Subcutaneous abdominal adipose tissue (tissue), 5 donors: ENCODE measurements at regions not wholly inside any gene's neighbourhood (a gene's known extent, or its start where the extent isn't known, plus 50 kb on each side); places are given as distances from the start of the nearest gene placed in this dataset.

Source experiments
- H3K27ac ChIP-seq: one replicate; pipeline ENCODE4 v1.7.0; 2013; ENCODE audit warnings: low read depth, mild to moderate bottlenecking, inconsistent platforms, low read length, moderate library complexity
- H3K27me3 ChIP-seq, 5 donors: one replicate each; pipeline ENCODE4 v1.7.0; 2013; ENCODE audit warnings: low read length in 5 of 5, inconsistent platforms in 1 of 5; ENCODE audit not compliant: control insufficient read depth in 5 of 5, insufficient read depth in 4 of 5
- H3K36me3 ChIP-seq, 5 donors: one replicate each; pipeline ENCODE4 v1.7.0; 2013; ENCODE audit warnings: low read length in 5 of 5; ENCODE audit not compliant: control insufficient read depth in 5 of 5, insufficient read depth in 5 of 5
- H3K4me1 ChIP-seq, 5 donors: one replicate each; pipeline ENCODE4 v1.7.0; 2013; ENCODE audit warnings: low read length in 5 of 5, mild to moderate bottlenecking in 3 of 5, moderate library complexity in 1 of 5; ENCODE audit not compliant: control insufficient read depth in 5 of 5, insufficient read depth in 5 of 5
- H3K4me3 ChIP-seq, 5 donors: one replicate each; pipeline ENCODE4 v1.7.0; 2013; ENCODE audit warnings: low read length in 5 of 5, low read depth in 1 of 5
- H3K9ac ChIP-seq, 5 donors: one replicate each; pipeline ENCODE4 v1.7.0; 2013; ENCODE audit warnings: low read length in 5 of 5, mild to moderate bottlenecking in 4 of 5, moderate library complexity in 3 of 5
- H3K9me3 ChIP-seq, 5 donors: one replicate each; pipeline ENCODE4 v1.7.0; 2013; ENCODE audit warnings: low read length in 5 of 5; ENCODE audit not compliant: control insufficient read depth in 5 of 5
- donor health status: healthy.
- donor health status: healthy.
- donor health status: healthy.
- donor health status: healthy.
- donor health status: healthy.

DNA sequence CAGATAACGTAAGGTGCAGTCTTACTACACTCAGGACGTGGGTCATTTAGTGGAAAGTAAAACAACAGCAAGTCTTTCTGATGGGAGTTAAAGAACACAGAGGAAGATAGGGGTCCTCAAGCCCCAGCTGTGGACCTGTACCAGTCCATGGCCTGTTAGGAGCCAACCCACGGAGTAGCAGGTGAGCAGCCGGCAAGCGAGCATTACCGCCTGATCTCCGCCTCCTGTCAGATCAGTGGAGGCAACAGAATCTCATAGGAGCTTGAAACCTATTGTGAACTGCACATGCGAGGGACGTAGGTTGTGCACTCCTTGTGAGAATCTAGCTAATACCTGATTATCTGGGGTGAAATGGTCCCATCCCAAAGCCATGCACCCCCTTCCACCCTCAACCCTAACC is 1180.8 kb downstream of the FSTL5 start:
- Histone ChIP-seq H3K36me3 (no peaks in the 10 kb centered on the region), H3K27me3 (no peaks in the 10 kb centered on the region), H3K4me1 (no peaks in the 10 kb centered on the region), H3K9me3 (no peaks in the 10 kb centered on the region), H3K9ac (no peak overlapping the region), H3K27ac (no peak overlapping the region), H3K4me3 (no peak overlapping the region)

- Histone ChIP-seq H3K9ac (no peak overlapping the region), H3K27ac (no peak overlapping the region), H3K27me3 (no peaks in the 10 kb centered on the region), H3K4me3 (no peak overlapping the region), H3K4me1 (no peaks in the 10 kb centered on the region), H3K9me3 (peaks cover 0 to 7% (median 0%) of the 10 kb centered on the region in 5 donors), H3K36me3 (no peaks in the 10 kb centered on the region)
These were observed 1161.4 kb downstream of the FSTL5 start for GRCh38 chr4:161002386-161002785.

- no peak overlapping the region for H3K4me3 ChIP-seq
- H3K9me3 ChIP-seq: peaks cover 0 to 7% (median 0%) of the 10 kb centered on the region in 5 donors
- no peak overlapping the region for H3K27ac ChIP-seq
- H3K36me3 ChIP-seq: no peaks in the 10 kb centered on the region
- no peak overlapping the region for H3K9ac ChIP-seq
- no peaks in the 10 kb centered on the region for H3K27me3 ChIP-seq
- no peaks in the 10 kb centered on the region for H3K4me1 ChIP-seq
These were observed 1160.3 kb downstream of the FSTL5 start for GRCh38 chr4:161003418-161004057.

GRCh38 chr4:161005746-161006145 is 1158.1 kb downstream of the FSTL5 start:
- H3K9me3 ChIP-seq: peaks cover 0 to 7% (median 0%) of the 10 kb centered on the region in 5 donors
- no peak overlapping the region for H3K27ac ChIP-seq
- H3K27me3 ChIP-seq: no peaks in the 10 kb centered on the region
- H3K4me1 ChIP-seq: no peaks in the 10 kb centered on the region
- H3K9ac ChIP-seq: no peak overlapping the region
- H3K36me3 ChIP-seq: no peaks in the 10 kb centered on the region
- no peak overlapping the region for H3K4me3 ChIP-seq

DNA sequence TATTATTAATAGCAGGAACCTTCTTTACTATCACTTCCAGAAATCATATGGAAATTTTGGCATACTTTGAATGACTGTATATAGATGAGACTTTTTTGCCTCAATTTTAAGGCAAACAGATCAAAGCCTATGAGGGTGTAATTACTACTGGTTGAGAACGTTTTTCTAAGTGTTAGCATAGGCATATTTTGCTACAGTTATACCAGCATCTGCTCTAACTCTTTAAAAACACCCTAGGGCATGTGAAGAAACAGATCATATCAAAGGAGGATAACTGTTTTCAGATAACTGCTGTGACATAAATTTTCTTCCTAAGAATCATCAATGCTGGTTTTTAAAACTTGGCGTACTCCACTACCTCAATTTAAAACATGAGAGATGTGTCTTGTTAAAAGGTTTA is 1155.3 kb downstream of the FSTL5 start:
- Histone ChIP-seq H3K36me3 (no peaks in the 10 kb centered on the region), H3K9me3 (no peaks in the 10 kb centered on the region), H3K27ac (no peak overlapping the region), H3K9ac (no peak overlapping the region), H3K27me3 (no peaks in the 10 kb centered on the region), H3K4me1 (no peaks in the 10 kb centered on the region), H3K4me3 (no peak overlapping the region)

GRCh38 chr4:161010227-161010626 is 1153.6 kb downstream of the FSTL5 start:
- Histone ChIP-seq H3K27me3 (no peaks in the 10 kb centered on the region), H3K9me3 (no peaks in the 10 kb centered on the region)

More at GRCh38 chr4:161010227-161010626, 1153.6 kb downstream of the FSTL5 start:
- Histone ChIP-seq H3K9ac (no peak overlapping the region), H3K27ac (no peak overlapping the region), H3K4me1 (no peaks in the 10 kb centered on the region), H3K36me3 (no peaks in the 10 kb centered on the region), H3K4me3 (no peak overlapping the region)
